Stimulated activated CD4-positive, alpha-beta T cell treated with anti-CD3 and anti-CD28 coated beads, TNF-alpha, amount 100 ng/mL, for 48 hours (primary cell): ENCODE measurements at regions not wholly inside any gene's neighbourhood (a gene's known extent, or its start where the extent isn't known, plus 50 kb on each side); places are given as distances from the start of the nearest gene placed in this dataset.
"Not testable (repeated sequence)": the region's sequence is repeated elsewhere in the genome, so short reads cannot be mapped to it uniquely, and the experiment has no call there.

Experiments used
- DNase-seq, 3 donors: peaks; one replicate each; pipeline ENCODE4 v3.0.0-alpha.2; 2020; ENCODE audit warnings: low read depth in 3 of 3

DNA sequence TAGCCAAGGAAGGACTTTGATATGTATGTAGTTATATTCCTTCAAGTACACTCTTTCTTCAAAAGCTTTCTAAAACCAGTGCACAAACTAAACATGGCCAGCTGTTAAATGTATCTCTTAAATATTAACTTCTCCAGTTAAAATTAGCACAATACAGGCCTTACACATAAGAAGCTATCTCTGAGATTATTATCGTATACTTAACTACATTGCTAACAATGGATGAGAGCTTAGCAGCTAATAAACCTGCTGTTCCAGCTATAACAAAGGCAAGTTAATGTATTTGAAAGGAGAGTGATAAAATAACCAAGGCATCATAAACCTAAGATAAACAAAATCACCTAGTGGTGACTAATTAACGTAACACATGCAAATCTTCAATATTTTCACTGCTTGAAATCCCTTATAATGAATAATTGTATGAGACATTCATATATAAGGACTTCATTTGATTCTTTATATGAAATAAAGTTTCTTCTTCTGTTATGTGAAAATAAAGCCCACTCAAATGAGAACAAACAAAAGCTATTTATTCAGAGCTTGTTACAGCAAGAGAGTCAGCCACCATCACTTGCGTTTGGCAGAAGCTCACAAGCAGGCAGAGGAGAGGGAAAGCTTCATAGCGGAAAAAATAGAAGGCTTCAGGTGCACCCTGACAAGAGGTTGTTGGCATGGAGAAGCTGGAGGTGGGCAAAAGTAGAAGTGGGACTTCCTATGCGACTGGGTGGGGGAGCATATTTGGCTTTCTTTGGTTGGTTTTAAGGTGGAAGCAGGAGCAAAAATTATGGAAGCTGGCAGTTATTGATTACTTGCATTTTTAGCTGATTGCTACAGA lies 274.1 kb upstream of the CHRM3 start:
- DNase-seq = no peak

DNA sequence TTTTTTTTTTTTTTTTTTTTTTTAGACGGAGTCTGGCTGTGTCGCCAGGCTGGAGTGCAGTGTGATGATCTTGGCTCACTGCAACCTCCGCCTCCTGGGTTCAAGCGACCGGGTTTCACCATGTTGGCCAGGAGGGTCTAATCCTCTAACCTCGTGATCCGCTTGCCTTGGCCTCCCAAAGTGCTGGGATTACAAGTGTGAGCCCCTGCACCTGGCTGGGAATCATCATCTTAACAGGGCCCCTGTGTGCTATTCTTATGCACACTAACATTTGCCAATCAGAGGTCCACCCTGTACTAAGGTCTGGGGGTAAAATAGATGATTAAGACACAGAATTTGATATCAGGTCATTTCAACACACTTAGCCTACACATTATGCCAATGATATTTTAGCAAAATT lies 278.7 kb upstream of the CHRM3 start:
- no peak for DNase-seq

- DNase-seq = not testable (repeated sequence)
Observed at GRCh38 chr1:239106689-239107088, 279.7 kb upstream of the CHRM3 start.

GRCh38 chr1:239098400-239099037 lies 287.8 kb upstream of the CHRM3 start:
- no peak for DNase-seq

- DNase-seq = no peak
Observed at GRCh38 chr1:239091537-239091936, 294.8 kb upstream of the CHRM3 start.

GRCh38 chr1:239084459-239085080 lies 301.8 kb upstream of the CHRM3 start:
- DNase-seq = no peak

DNA sequence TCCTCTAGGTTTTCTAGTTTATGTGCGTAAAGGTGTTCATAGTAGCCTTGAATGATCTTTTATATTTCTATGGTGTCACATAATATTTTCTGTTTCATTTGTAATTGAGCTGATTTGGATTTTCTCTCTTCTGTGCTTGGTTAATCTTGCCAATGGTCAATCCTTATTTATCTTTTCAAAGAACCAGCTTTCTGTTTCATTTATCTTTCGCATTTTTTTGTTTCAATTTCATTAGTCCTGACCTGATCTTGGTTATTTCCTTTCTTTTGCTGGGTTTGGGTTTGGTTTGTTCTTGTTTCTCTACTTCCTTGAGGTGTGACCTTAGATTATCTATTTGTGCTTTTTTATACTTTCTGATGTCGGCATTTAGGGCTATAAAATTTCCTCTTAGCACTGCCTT lies 304.4 kb upstream of the CHRM3 start:
- DNase-seq = not testable (repeated sequence)

DNA sequence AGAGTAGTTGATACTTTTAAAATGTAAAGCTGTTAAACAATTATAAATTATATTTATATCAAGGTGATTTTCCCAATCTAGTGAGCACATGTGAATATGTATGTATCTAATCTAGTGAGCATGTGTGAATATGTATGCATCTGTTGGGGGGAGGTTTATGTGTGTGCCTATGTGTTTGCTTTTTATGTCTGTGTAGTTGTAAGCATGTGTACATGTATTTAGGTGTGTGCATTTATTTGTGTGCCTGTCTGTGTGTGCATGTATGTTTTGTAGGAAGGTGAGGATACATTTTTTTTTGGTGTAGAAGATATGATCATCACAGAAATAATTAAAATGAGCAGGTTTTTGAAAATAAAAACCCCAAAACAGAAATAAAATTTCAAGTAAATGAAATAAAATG lies 318.9 kb upstream of the CHRM3 start:
- no peak for DNase-seq

- DNase-seq = no peak
Observed at GRCh38 chr1:239067058-239067457, 319.3 kb upstream of the CHRM3 start.

DNA sequence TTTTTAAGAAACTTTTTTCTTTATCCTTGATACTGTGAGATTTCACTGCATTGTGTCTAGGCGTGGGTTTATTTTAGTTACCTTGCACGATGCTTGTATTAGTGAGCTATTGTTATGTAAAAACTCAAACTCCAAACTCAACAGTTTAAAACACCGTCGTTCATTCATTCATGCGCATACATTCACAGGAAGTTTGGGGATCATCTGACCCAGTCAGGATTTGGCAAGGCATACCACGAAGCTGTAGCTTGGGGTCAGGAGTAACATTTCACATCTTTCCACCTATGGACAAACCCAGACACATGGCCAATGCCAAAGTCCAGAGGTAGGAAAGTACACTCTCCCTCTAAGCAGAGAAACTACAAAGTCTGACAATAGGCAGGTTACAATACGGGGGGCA lies 324.6 kb upstream of the CHRM3 start:
- no peak for DNase-seq

GRCh38 chr1:239058190-239058589 lies 328.2 kb upstream of the CHRM3 start:
- DNase-seq = no peak

- DNase-seq = no peak
Observed at GRCh38 chr1:239056940-239057339, 329.4 kb upstream of the CHRM3 start.

GRCh38 chr1:239053279-239053678 lies 333.1 kb upstream of the CHRM3 start:
- no peak for DNase-seq

DNA sequence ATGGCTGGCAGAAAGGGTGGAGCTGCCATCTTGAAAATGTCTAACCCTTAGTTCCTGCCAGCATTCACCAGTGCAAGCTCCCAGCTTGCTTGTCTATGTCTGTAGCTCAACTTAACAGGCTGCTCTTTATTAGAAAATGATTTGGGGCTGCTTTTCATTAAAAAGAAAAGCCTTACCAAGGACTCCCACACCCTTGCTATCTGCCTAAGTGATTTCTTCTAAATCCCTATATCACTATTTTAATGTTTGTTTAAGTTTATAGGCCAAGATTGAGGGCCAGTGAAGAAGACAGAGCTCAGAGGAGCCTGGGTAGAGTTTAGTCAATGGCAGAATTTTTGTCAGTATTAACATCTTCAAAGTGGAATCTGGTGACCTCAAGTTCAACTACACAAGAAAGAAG lies 336.8 kb upstream of the CHRM3 start:
- DNase-seq = no peak

GRCh38 chr1:239044829-239045228 lies 341.5 kb upstream of the CHRM3 start:
- no peak for DNase-seq

GRCh38 chr1:239040523-239040922 lies 345.8 kb upstream of the CHRM3 start:
- DNase-seq = no peak

DNA sequence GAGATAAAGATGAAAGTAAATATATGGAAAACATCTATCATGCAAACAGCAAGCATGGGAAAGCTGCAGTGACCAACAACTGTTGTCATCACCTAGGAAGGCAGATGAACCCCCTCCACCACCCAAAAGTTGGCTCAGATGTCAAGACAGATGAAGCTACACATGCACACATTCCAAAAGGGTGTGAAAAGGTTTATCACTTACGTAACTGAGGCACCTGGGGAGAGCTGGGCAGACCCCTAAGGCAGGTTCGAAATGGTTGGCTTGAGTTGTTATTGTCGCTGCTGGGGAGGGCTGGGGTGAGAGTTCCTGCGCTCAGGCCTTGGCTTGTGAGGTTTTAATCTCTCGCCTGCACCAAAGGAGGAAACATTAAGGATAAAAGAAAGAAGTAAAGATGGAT lies 355.1 kb upstream of the CHRM3 start:
- no peak for DNase-seq

- DNase-seq = no peak
Observed at GRCh38 chr1:239025997-239026694, 360.2 kb upstream of the CHRM3 start.

- no peak for DNase-seq
Observed at GRCh38 chr1:239025223-239025622, 361.1 kb upstream of the CHRM3 start.

GRCh38 chr1:239023732-239024360 lies 362.5 kb upstream of the CHRM3 start:
- DNase-seq = no peak

- DNase-seq = no peak
Observed at GRCh38 chr1:239016337-239016736, 370.0 kb upstream of the CHRM3 start.

GRCh38 chr1:239011382-239011781 lies 375.0 kb upstream of the CHRM3 start:
- DNase-seq = no peak
